Retinal pigment epithelial cell (primary cell): ENCODE measurements at regions not wholly inside any gene's neighbourhood (a gene's known extent, or its start where the extent isn't known, plus 50 kb on each side); places are given as distances from the start of the nearest gene placed in this dataset.

Experiments used
- DNase-seq: peaks from one replicate; pipeline ENCODE4 v3.0.0-alpha.2; 2010; ENCODE audit warnings: low read depth
- H3K4me3 ChIP-seq: 2 replicates; pipeline ENCODE4 v1.5.1; 2011; ENCODE audit warnings: mild to moderate bottlenecking, low read length, control low read depth, moderate library complexity
- TF ChIP-seq, protein P1 (sequence below): conservative IDR thresholded peaks from 2 replicates; pipeline ENCODE4 v1.5.1; 2011; ENCODE audit warnings: low read depth, low read length, control low read depth, inconsistent platforms

DNA sequence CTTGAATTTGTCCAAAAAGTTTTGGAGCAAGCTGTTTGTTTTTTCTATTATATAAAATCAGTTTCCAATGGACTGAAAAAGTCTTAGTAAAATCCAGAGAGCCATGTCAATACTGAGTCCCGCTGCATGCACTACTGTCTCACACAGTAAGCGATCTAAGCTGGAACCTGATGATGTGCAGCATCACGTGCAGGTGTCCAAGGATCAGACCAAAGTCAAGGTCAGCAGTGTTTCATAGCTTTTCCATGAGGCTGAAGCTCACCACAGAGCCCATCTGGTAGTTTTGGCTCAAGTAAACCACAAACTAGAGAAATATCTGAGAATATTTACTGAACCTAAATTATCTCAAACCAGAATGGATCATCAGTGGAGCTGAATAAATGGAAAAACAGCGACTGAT lies 784.0 kb upstream of the SEMA6D start:
- TF ChIP-seq, protein P1, sequence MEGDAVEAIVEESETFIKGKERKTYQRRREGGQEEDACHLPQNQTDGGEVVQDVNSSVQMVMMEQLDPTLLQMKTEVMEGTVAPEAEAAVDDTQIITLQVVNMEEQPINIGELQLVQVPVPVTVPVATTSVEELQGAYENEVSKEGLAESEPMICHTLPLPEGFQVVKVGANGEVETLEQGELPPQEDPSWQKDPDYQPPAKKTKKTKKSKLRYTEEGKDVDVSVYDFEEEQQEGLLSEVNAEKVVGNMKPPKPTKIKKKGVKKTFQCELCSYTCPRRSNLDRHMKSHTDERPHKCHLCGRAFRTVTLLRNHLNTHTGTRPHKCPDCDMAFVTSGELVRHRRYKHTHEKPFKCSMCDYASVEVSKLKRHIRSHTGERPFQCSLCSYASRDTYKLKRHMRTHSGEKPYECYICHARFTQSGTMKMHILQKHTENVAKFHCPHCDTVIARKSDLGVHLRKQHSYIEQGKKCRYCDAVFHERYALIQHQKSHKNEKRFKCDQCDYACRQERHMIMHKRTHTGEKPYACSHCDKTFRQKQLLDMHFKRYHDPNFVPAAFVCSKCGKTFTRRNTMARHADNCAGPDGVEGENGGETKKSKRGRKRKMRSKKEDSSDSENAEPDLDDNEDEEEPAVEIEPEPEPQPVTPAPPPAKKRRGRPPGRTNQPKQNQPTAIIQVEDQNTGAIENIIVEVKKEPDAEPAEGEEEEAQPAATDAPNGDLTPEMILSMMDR = no peak
- no peak for DNase-seq
- no peak overlapping the region for H3K4me3 ChIP-seq

DNA sequence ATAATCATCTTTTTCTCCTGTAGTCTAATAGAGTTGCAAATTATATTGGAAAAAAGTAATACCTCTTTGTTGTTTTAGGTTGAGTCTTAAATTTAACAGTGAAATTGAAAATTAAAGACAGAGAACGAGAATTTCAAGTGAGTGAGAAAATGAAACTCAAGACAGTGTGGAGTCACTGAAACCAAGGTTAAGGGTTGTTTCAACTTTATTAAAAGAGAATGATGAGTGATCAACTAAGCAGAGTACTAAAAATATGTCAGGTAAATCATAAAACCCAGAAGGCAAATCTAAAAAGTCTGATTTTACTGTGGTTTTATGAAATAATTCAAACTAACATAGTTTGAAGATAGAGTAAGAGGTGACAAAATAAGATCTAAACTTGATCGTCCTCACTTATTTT lies 782.5 kb upstream of the SEMA6D start:
- H3K4me3 ChIP-seq = no peak overlapping the region
- DNase-seq = no peak
- TF ChIP-seq, protein P1 = no peak

DNA sequence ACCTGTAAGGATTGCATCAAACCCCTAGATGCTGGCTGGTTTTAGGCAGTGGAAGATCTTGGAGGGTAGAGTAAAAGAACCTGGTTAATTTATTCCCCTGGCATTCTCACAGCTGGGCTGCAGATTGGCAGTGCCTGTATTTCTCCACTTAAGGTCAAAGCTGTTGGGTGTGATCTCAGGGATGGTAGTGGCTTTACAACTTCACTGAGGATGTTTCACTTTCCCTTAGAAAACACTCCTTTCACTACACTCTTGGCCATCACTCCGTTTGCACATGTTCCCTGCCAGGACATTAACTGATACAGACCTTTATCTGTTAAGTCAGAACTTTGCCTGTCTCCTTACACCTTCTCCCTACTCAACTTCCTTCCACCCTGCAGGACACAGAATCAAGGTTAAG lies 779.1 kb upstream of the SEMA6D start:
- no peak for DNase-seq
- no peak overlapping the region for H3K4me3 ChIP-seq
- TF ChIP-seq, protein P1 = no peak

DNA sequence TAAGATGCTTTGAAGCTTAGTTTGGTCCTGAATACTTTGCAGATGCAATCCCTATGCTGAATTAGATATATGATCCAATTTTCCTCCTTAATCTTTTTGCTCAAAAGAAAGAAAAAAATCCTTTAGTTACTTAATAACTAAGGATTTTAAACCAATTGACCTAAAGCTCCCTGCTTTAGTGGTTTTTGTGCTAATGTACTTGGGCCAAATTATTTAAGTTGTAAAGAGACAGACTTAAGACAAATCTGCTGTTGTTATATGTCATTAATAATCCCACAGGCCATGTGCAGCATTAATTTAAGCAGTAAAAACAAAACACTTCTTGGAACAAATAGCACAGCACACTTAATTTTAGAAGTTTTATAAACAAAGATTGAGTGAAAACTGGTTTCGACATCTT lies 776.1 kb upstream of the SEMA6D start:
- no peak overlapping the region for H3K4me3 ChIP-seq
- DNase-seq = no peak
- TF ChIP-seq, protein P1 = no peak

DNA sequence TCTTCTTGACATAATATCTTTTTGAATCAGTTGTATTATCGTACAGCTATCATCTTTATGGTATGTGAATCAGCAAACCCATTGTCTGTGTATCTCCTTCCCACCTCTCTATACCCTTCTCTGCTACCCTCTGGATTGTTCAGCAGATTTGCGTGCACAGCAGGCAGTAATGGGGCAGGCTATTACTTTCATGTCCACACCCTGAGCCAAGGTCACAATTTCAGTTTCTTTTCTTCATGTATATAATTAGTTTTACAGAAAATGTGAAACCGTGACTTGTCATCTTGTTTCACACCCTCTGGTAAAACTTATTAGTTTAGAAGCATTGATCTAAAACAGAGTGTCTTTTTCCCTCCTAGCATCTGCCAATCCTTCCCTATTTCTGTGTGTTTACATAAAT lies 770.4 kb upstream of the SEMA6D start:
- DNase-seq = no peak
- TF ChIP-seq, protein P1 = no peak
- H3K4me3 ChIP-seq = no peak overlapping the region

DNA sequence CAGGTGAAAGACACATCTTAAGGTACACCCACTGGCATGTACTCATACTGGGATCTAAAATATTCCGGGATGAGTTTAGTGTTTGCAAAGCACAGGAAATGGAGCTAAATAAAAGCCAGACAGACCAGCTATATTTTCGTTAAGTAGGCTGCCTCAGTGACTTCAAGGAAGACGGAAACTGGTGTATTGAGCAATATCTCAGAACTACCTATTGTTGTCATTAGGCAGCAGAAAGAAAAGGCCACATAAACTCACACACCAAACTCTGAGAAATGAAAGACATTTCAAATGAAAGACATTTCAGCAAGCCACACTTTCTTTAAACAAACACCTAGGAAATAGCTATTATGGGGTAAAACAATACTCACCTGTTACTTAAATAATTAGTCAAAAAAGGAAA lies 761.7 kb upstream of the SEMA6D start:
- no peak overlapping the region for H3K4me3 ChIP-seq
- no peak for DNase-seq
- TF ChIP-seq, protein P1 = no peak

DNA sequence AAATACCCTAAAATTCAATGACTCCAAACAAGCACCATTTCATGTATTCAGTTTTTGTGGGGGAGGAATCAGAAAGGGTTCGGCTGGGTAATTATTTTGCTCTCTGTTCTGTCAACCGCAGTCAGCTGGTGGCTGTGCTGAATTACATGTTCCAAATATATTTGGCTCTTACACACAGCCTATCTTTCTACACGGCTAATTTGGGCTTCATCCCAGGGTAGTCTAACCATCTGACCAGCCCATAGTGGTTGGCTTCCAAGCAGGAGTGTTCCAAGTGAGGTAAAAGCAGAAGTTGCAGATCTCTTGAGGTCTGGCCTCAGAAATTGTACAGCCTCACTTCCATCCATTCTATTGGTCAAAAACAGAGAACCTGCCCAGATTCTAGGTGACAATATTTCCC lies 760.8 kb upstream of the SEMA6D start:
- DNase-seq = no peak
- H3K4me3 ChIP-seq = no peak overlapping the region
- TF ChIP-seq, protein P1 = no peak
